HCT116 (cell line): ENCODE measurements at regions not wholly inside any gene's neighbourhood (a gene's known extent, or its start where the extent isn't known, plus 50 kb on each side); places are given as distances from the start of the nearest gene placed in this dataset.

Experiments
- CEBPB ChIP-seq: IDR thresholded peaks from 2 replicates; pipeline ENCODE4 v1.6.1; 2012; ENCODE audit warnings: low read depth
- EZH2 ChIP-seq: fragments of 200-600 bp; sonication (generic); IDR thresholded peaks from 2 replicates; pipeline ENCODE4 v1.6.1; 2017; ENCODE audit warnings: antibody characterized with exemption, mixed run types
- EZH2phosphoT487 ChIP-seq: fragments of 200-600 bp; IDR thresholded peaks from 2 replicates; pipeline ENCODE4 v1.6.1; 2018; ENCODE audit warnings: antibody characterized with exemption, borderline replicate concordance
- POLR2A ChIP-seq: IDR thresholded peaks from 2 replicates; pipeline ENCODE4 v1.7.0; 2011; ENCODE audit warnings: borderline replicate concordance; ENCODE audit not compliant: insufficient read depth, insufficient read length; ENCODE audit errors: extremely low read depth
- POLR2AphosphoS5 ChIP-seq: IDR thresholded peaks from 2 replicates; pipeline ENCODE4 v1.6.1; 2011; ENCODE audit warnings: mild to moderate bottlenecking, low read depth, low read length, moderate library complexity
- SP1 ChIP-seq: IDR thresholded peaks from 2 replicates; pipeline ENCODE4 v1.6.1; 2012; ENCODE audit warnings: low read depth
- TF ChIP-seq, protein P1 (sequence below), 3 experiments: fragments of 200-600 bp in 1 of 3; sonication (generic) in 1 of 3; IDR thresholded peaks in 2 of 3; conservative IDR thresholded peaks in 1 of 3; 2 replicates each; pipeline ENCODE4 v1.5.1; 2012 to 2017; ENCODE audit warnings: low read depth in 2 of 3, low read length in 2 of 3, antibody characterized with exemption in 1 of 3, borderline replicate concordance in 1 of 3, control low read depth in 1 of 3, mild to moderate bottlenecking in 1 of 3, mixed read lengths in 1 of 3, mixed run types in 1 of 3, moderate library complexity in 1 of 3; ENCODE audit not compliant: insufficient read depth in 1 of 3

DNA sequence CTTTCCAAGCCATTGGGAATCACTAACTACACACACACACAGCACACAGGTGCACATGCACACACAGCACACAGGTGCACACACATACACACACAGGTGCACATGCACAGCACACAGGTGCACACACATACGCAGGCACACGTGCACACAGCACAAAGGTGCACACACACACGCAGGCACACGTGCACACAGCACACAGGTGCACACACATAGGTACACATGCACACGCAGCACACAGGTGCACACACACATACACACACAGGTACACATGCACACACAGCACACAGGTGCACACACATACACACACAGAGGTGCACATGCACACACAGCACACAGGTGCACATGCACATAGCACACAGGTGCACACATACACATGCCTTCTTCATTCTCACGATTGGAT is 80.9 kb downstream of the HMX1 start:
- no peak for TF ChIP-seq SP1
- TF ChIP-seq, protein P1, sequence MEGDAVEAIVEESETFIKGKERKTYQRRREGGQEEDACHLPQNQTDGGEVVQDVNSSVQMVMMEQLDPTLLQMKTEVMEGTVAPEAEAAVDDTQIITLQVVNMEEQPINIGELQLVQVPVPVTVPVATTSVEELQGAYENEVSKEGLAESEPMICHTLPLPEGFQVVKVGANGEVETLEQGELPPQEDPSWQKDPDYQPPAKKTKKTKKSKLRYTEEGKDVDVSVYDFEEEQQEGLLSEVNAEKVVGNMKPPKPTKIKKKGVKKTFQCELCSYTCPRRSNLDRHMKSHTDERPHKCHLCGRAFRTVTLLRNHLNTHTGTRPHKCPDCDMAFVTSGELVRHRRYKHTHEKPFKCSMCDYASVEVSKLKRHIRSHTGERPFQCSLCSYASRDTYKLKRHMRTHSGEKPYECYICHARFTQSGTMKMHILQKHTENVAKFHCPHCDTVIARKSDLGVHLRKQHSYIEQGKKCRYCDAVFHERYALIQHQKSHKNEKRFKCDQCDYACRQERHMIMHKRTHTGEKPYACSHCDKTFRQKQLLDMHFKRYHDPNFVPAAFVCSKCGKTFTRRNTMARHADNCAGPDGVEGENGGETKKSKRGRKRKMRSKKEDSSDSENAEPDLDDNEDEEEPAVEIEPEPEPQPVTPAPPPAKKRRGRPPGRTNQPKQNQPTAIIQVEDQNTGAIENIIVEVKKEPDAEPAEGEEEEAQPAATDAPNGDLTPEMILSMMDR (IDR thresholded peaks at IDR 0.05 in 2 of 3, conservative IDR thresholded peaks at IDR 0.05 in 1 of 3; ENCODE audit: borderline replicate concordance in 1 of 3, insufficient read depth in 1 of 3, low read depth in 2 of 3, low read length in 2 of 3) = no peak
- no peak for TF ChIP-seq POLR2A
- no peak for TF ChIP-seq EZH2phosphoT487
- no peak for TF ChIP-seq POLR2AphosphoS5
- TF ChIP-seq CEBPB = no peak
- no peak for TF ChIP-seq EZH2
